Progenitor cell of endocrine pancreas (in vitro differentiated cells): ENCODE measurements at regions not wholly inside any gene's neighbourhood (a gene's known extent, or its start where the extent isn't known, plus 50 kb on each side); places are given as distances from the start of the nearest gene placed in this dataset.

Source experiments
- DNase-seq: peaks from one replicate; pipeline ENCODE4 v3.0.0; 2021; ENCODE audit warnings: low spot score; ENCODE audit not compliant: unreplicated experiment
- H3K27ac Mint-ChIP-seq: 2 replicates; pipeline ENCODE4 v1.8.0; 2021; ENCODE audit warnings: mild to moderate bottlenecking, moderate library complexity, mixed read lengths
- H3K27me3 Mint-ChIP-seq: 2 replicates; pipeline ENCODE4 v1.8.0; 2021; ENCODE audit warnings: mixed read lengths
- H3K36me3 Mint-ChIP-seq: 2 replicates; pipeline ENCODE4 v1.8.0; 2022; ENCODE audit warnings: mixed read lengths; ENCODE audit not compliant: insufficient read depth
- H3K4me1 Mint-ChIP-seq: 2 replicates; pipeline ENCODE4 v1.8.0; 2021; ENCODE audit warnings: low read depth, mixed read lengths
- H3K4me3 Mint-ChIP-seq: 2 replicates; pipeline ENCODE4 v1.8.0; 2021; ENCODE audit warnings: low read depth, mild to moderate bottlenecking, moderate library complexity, mixed read lengths
- H3K9me3 Mint-ChIP-seq: 2 replicates; pipeline ENCODE4 v1.8.0; 2021; ENCODE audit warnings: low read depth, mixed read lengths
- TF ChIP-seq, protein P1 (sequence below): fragments of 200-600 bp; sonication (generic); IDR thresholded peaks from one replicate; pipeline ENCODE4 v1.5.0; 2021; ENCODE audit warnings: antibody characterized with exemption, mild to moderate bottlenecking; ENCODE audit not compliant: unreplicated experiment

DNA sequence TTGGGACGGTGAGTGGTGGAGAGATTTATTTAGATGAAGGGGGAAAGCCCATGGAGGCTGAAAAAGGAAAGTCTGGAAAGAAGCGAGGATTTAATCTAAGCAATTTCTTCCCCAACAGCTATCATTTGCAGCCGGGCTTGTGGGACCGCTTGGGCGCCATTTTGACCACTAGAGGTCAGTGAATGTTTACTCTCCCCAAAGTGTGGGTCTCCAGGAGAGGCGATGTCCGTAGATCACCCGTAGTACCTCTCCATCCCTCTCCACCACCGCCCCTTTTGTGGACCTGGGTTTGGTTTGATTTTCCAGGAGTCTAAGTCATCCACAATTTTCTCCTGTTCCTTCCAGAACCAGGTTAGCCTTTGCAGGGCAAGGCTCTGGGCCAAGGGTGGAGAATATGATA, 91.2 kb upstream of the PARP11 start:
- peaks cover 14% of the 10 kb centered on the region for H3K4me1 Mint-ChIP-seq
- TF ChIP-seq, protein P1, sequence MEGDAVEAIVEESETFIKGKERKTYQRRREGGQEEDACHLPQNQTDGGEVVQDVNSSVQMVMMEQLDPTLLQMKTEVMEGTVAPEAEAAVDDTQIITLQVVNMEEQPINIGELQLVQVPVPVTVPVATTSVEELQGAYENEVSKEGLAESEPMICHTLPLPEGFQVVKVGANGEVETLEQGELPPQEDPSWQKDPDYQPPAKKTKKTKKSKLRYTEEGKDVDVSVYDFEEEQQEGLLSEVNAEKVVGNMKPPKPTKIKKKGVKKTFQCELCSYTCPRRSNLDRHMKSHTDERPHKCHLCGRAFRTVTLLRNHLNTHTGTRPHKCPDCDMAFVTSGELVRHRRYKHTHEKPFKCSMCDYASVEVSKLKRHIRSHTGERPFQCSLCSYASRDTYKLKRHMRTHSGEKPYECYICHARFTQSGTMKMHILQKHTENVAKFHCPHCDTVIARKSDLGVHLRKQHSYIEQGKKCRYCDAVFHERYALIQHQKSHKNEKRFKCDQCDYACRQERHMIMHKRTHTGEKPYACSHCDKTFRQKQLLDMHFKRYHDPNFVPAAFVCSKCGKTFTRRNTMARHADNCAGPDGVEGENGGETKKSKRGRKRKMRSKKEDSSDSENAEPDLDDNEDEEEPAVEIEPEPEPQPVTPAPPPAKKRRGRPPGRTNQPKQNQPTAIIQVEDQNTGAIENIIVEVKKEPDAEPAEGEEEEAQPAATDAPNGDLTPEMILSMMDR = peak; percentile 56
- no peak overlapping the region for H3K27ac Mint-ChIP-seq
- no peak overlapping the region for H3K4me3 Mint-ChIP-seq
- no peaks in the 10 kb centered on the region for H3K9me3 Mint-ChIP-seq
- no peak for DNase-seq
- H3K27me3 Mint-ChIP-seq = peaks cover 7% of the 10 kb centered on the region
- H3K36me3 Mint-ChIP-seq = no peaks in the 10 kb centered on the region

DNA sequence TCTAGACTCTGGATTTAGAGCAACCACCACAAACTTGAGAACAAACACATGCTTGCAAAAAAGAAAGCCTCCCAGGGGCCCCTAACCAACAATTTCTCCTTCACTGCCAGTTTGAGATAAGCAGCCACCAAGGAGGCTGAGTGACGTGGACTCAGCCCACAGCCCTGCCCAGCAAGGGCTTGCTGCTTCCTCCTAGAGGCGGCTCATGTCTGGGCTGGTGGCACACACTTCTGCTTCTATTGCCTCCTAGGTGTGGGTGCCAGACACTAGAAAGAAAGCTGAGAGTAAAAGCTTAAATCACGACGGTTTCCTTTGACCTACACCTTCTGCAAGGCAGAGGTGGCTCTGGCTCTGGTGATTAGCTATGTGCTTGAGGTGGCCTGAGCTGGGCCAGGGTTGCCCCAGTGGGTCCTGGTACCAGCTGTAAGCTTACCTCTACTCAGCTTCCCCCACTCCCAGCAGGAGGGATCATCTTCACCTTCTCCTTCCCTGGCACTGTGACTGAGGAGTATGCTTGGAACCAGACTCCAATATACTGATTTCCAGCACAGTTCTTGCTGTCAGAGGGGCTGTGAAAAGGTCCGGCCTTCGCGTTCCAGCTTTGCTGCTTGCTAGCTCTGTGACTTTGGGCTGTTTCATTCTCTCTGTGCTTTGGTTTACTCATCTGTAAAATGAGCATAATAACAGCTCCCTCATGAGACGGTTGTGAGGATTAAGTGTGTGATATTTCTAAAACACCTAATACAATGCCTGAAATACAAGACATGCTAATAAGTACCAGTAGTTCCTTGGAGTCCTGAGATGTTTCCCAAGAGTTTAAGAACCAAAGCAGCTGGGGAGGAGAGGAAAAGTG, 89.7 kb upstream of the PARP11 start:
- Mint-ChIP-seq H3K4me3 (no peak overlapping the region), H3K27ac (no peak overlapping the region), H3K4me1 (peaks cover 11% of the 10 kb centered on the region), H3K27me3 (peaks cover 7% of the 10 kb centered on the region), H3K9me3 (no peaks in the 10 kb centered on the region), H3K36me3 (no peaks in the 10 kb centered on the region)
- no peak for DNase-seq
- TF ChIP-seq, protein P1 = no peak

DNA sequence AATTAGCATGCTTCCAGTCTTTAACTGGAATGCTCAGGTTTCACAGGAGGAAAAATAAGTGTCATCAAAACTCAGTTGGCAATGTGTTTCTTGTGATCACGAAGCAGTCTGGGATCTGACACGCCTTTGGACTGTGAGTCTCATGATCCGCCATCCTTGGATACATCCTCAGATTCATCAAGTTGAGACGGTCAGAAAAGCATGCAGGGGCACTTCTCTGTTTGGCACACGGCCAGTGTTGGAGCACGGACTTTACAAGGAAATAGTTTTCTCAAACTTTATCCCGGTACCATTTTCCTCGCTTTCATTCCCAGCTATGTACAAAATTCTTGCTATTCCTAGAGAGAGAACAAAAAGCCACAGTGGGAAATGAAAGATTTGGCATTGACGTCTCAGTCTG, 88.4 kb upstream of the PARP11 start:
- Mint-ChIP-seq H3K27me3 (peaks cover 7% of the 10 kb centered on the region), H3K9me3 (peaks cover 2% of the 10 kb centered on the region), H3K27ac (no peak overlapping the region), H3K4me1 (peaks cover 9% of the 10 kb centered on the region), H3K36me3 (no peaks in the 10 kb centered on the region), H3K4me3 (no peak overlapping the region)
- TF ChIP-seq, protein P1 = no peak
- DNase-seq = no peak

DNA sequence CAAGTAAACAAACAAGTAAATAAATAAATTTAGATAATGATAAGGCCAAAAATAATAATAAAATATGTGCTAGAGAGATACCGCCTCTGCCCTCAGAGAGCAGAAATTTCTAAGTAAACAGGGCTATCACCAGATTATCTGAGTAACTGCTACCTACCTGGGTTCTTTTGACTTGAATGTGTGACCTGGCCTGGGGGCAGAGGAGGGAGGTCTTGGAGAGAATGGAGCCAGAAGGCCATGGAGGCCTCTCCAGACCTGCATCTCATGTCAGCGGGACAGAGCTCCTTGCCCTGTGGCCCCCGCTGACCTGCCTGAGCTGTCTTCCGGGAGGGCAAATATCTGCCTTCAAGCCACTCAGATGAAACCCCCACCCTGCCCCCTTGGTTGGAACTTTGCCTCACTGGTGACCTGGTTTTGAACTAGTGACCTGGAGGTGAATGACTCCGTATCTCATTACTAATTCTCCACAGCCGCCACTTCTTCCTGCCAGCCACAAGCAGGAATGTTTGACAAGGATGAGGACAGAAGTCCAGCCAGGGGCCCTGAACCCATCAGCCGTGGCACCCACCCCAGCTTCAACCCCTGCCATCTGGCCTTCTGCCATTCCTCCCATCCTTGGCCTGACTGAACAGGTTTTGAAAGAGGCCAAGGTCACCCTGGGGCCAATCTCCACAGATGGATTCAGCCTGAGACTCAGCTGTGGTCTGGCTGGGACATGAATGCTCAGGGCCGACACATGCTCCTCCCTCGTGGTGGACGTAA, 86.8 kb upstream of the PARP11 start:
- Mint-ChIP-seq H3K4me1 (peaks cover 9% of the 10 kb centered on the region), H3K36me3 (no peaks in the 10 kb centered on the region), H3K4me3 (no peak overlapping the region), H3K27ac (no peak overlapping the region), H3K27me3 (peaks cover 3% of the 10 kb centered on the region), H3K9me3 (peaks cover 3% of the 10 kb centered on the region)
- TF ChIP-seq, protein P1 = no peak
- DNase-seq = no peak

DNA sequence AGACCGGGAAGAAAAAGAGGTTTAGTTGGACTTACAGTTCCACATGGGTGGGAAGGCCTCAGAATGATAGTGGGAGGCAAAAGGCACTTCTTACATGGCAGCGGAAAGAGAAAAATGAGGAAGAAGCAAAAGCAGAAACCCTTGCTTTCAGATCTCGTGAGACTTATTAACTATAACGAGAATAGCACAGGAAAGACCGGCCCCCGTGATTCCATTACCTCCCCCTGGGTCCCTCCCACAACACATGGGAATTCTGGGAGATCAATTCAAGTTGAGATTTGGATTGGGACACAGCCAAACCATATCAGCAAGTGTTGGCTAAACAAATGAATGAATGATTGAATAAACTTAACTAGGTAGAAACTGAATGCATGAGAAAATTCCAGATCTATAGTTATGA, 85.3 kb upstream of the PARP11 start:
- Mint-ChIP-seq H3K36me3 (no peaks in the 10 kb centered on the region), H3K27me3 (peaks cover 3% of the 10 kb centered on the region), H3K27ac (no peak overlapping the region), H3K4me3 (no peak overlapping the region), H3K4me1 (peaks cover 9% of the 10 kb centered on the region), H3K9me3 (peaks cover 3% of the 10 kb centered on the region)
- no peak for DNase-seq
- TF ChIP-seq, protein P1 = no peak
